CD1c-positive myeloid dendritic cell (primary cell): ENCODE measurements at regions not wholly inside any gene's neighbourhood (a gene's known extent, or its start where the extent isn't known, plus 50 kb on each side); places are given as distances from the start of the nearest gene placed in this dataset.
"Not testable (repeated sequence)": the region's sequence is repeated elsewhere in the genome, so short reads cannot be mapped to it uniquely, and the experiment has no call there.

ENCODE experiments used
- DNase-seq: peaks from one replicate; pipeline ENCODE4 v3.0.0-alpha.2; 2016; ENCODE audit errors: extremely low spot score

- DNase-seq: no peak
Measured at GRCh38 chrX:3550871-3551270, 162.6 kb downstream of the PRKX start.

GRCh38 chrX:3550160-3550751 lies 163.2 kb downstream of the PRKX start:
- DNase-seq: peak; percentile 46

- no peak for DNase-seq
Measured at GRCh38 chrX:3549411-3549911, 164.0 kb downstream of the PRKX start.

GRCh38 chrX:3548765-3549391 lies 164.6 kb downstream of the PRKX start:
- peak; percentile 8 for DNase-seq

GRCh38 chrX:3545901-3546300 lies 167.5 kb downstream of the PRKX start:
- DNase-seq: no peak

GRCh38 chrX:3541336-3541735 lies 172.1 kb downstream of the PRKX start:
- DNase-seq: no peak

- DNase-seq: no peak
Measured at GRCh38 chrX:3540105-3540504, 173.3 kb downstream of the PRKX start.

- no peak for DNase-seq
Measured at GRCh38 chrX:3532581-3533085, 180.8 kb downstream of the PRKX start.

- not testable (repeated sequence) for DNase-seq
Measured at GRCh38 chrX:3531435-3531834, 182.0 kb downstream of the PRKX start.

GRCh38 chrX:3529466-3530010 lies 183.1 kb upstream of the MXRA5 start:
- no peak for DNase-seq

GRCh38 chrX:3527811-3528210 lies 181.4 kb upstream of the MXRA5 start:
- DNase-seq: no peak

GRCh38 chrX:3527166-3527565 lies 180.7 kb upstream of the MXRA5 start:
- DNase-seq: no peak

GRCh38 chrX:3526731-3527130 lies 180.3 kb upstream of the MXRA5 start:
- no peak for DNase-seq

- DNase-seq: no peak
Measured at GRCh38 chrX:3526071-3526470, 179.6 kb upstream of the MXRA5 start.

- DNase-seq: no peak
Measured at GRCh38 chrX:3522101-3522650, 175.7 kb upstream of the MXRA5 start.

- DNase-seq: no peak
Measured at GRCh38 chrX:3521396-3521795, 174.9 kb upstream of the MXRA5 start.

- DNase-seq: no peak
Measured at GRCh38 chrX:3520982-3521381, 174.5 kb upstream of the MXRA5 start.

GRCh38 chrX:3520458-3520857 lies 174.0 kb upstream of the MXRA5 start:
- no peak for DNase-seq

- not testable (repeated sequence) for DNase-seq
Measured at GRCh38 chrX:3519384-3519783, 172.9 kb upstream of the MXRA5 start.

GRCh38 chrX:3518870-3519269 lies 172.4 kb upstream of the MXRA5 start:
- DNase-seq: no peak

- no peak for DNase-seq
Measured at GRCh38 chrX:3516051-3516541, 169.6 kb upstream of the MXRA5 start.

GRCh38 chrX:3514996-3515395 lies 168.5 kb upstream of the MXRA5 start:
- no peak for DNase-seq

- not testable (repeated sequence) for DNase-seq
Measured at GRCh38 chrX:3512150-3512549, 165.7 kb upstream of the MXRA5 start.
